Panc1 (cell line): ENCODE measurements at regions not wholly inside any gene's neighbourhood (a gene's known extent, or its start where the extent isn't known, plus 50 kb on each side); places are given as distances from the start of the nearest gene placed in this dataset.

ENCODE experiments used
- POLR2AphosphoS5 ChIP-seq: IDR thresholded peaks from 2 replicates; pipeline ENCODE4 v1.6.1; 2012; ENCODE audit warnings: mild to moderate bottlenecking, low read depth, low read length, moderate library complexity
- TCF7L2 ChIP-seq: IDR thresholded peaks from 2 replicates; pipeline ENCODE4 v1.6.1; 2011; ENCODE audit warnings: mild to moderate bottlenecking, low read depth, low read length, inconsistent platforms
- TF ChIP-seq, protein P1 (sequence below), 2 experiments: IDR thresholded peaks; 2 replicates each; pipeline ENCODE4 v1.6.1; 2011 to 2012; ENCODE audit warnings: low read depth in 2 of 2, control low read depth in 1 of 2, low read length in 1 of 2, mild to moderate bottlenecking in 1 of 2, moderate library complexity in 1 of 2; ENCODE audit not compliant: insufficient read depth in 1 of 2
- TF ChIP-seq, protein P2 (sequence below): fragments of 450-650 bp; IDR thresholded peaks from 2 replicates; pipeline ENCODE4 v1.5.1; 2017; ENCODE audit warnings: mild to moderate bottlenecking

DNA sequence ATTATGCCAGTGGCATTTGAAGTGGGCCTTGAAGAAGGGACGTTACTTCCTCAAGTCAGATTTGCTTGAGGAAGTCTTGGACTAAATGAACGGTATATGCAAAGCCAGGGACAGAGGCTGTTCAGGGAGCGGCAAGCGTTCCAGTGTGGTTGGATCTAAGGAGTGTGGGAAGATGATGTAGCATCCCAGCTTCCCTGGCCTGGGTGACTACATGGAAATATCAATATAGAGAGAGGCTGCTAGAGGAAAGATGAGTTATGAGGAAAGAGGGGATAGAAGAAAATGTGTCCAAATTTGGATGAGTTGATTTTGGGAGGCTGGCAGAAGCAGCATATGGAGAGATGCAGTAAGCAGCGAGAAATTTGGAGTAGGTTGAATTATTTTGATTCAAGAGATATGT lies 432.5 kb upstream of the TENM3 start:
- no peak for TF ChIP-seq POLR2AphosphoS5
- TF ChIP-seq, protein P1, sequence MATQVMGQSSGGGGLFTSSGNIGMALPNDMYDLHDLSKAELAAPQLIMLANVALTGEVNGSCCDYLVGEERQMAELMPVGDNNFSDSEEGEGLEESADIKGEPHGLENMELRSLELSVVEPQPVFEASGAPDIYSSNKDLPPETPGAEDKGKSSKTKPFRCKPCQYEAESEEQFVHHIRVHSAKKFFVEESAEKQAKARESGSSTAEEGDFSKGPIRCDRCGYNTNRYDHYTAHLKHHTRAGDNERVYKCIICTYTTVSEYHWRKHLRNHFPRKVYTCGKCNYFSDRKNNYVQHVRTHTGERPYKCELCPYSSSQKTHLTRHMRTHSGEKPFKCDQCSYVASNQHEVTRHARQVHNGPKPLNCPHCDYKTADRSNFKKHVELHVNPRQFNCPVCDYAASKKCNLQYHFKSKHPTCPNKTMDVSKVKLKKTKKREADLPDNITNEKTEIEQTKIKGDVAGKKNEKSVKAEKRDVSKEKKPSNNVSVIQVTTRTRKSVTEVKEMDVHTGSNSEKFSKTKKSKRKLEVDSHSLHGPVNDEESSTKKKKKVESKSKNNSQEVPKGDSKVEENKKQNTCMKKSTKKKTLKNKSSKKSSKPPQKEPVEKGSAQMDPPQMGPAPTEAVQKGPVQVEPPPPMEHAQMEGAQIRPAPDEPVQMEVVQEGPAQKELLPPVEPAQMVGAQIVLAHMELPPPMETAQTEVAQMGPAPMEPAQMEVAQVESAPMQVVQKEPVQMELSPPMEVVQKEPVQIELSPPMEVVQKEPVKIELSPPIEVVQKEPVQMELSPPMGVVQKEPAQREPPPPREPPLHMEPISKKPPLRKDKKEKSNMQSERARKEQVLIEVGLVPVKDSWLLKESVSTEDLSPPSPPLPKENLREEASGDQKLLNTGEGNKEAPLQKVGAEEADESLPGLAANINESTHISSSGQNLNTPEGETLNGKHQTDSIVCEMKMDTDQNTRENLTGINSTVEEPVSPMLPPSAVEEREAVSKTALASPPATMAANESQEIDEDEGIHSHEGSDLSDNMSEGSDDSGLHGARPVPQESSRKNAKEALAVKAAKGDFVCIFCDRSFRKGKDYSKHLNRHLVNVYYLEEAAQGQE (IDR thresholded peaks at IDR 0.05; ENCODE audit: insufficient read depth in 1 of 2, low read depth in 2 of 2, low read length in 1 of 2): no peak
- TF ChIP-seq, protein P2, sequence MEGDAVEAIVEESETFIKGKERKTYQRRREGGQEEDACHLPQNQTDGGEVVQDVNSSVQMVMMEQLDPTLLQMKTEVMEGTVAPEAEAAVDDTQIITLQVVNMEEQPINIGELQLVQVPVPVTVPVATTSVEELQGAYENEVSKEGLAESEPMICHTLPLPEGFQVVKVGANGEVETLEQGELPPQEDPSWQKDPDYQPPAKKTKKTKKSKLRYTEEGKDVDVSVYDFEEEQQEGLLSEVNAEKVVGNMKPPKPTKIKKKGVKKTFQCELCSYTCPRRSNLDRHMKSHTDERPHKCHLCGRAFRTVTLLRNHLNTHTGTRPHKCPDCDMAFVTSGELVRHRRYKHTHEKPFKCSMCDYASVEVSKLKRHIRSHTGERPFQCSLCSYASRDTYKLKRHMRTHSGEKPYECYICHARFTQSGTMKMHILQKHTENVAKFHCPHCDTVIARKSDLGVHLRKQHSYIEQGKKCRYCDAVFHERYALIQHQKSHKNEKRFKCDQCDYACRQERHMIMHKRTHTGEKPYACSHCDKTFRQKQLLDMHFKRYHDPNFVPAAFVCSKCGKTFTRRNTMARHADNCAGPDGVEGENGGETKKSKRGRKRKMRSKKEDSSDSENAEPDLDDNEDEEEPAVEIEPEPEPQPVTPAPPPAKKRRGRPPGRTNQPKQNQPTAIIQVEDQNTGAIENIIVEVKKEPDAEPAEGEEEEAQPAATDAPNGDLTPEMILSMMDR: no peak
- no peak for TF ChIP-seq TCF7L2
